Uterus (tissue), 3 donors: ENCODE measurements at regions not wholly inside any gene's neighbourhood (a gene's known extent, or its start where the extent isn't known, plus 50 kb on each side); places are given as distances from the start of the nearest gene placed in this dataset.
"Not testable (repeated sequence)": the region's sequence is repeated elsewhere in the genome, so short reads cannot be mapped to it uniquely, and the experiment has no call there.

Experiments
- DNase-seq, 2 donors: peaks; one replicate each; pipeline ENCODE4 v3.0.0-alpha.2; 2019 to 2020
- H3K27ac ChIP-seq, 2 donors: fragments of 200-600 bp; sonication (generic); 1 replicate in 1 of 2; 2 replicates in 1 of 2; pipeline ENCODE4 v1.5.1; 2016 to 2018
- H3K27me3 ChIP-seq, 2 donors: fragments of 200-600 bp; sonication (generic); one replicate each; pipeline ENCODE4 v1.5.1; 2018 to 2019; ENCODE audit warnings: control low read depth in 1 of 2
- H3K36me3 ChIP-seq, 2 donors: fragments of 200-600 bp; sonication (generic); one replicate each; pipeline ENCODE4 v1.5.1; 2019; ENCODE audit warnings: control low read depth in 1 of 2
- H3K4me1 ChIP-seq, 2 donors: fragments of 200-600 bp; sonication (generic); one replicate each; pipeline ENCODE4 v1.5.1; 2018 to 2019; ENCODE audit warnings: control low read depth in 1 of 2
- H3K4me3 ChIP-seq, 2 donors: fragments of 200-600 bp; sonication (generic); 1 replicate in 1 of 2; 2 replicates in 1 of 2; pipeline ENCODE4 v1.5.1; 2018 to 2019; ENCODE audit warnings: mild to moderate bottlenecking in 1 of 2
- H3K9me3 ChIP-seq, 2 donors: fragments of 200-600 bp; sonication (generic); one replicate each; pipeline ENCODE4 v1.5.1; 2019; ENCODE audit warnings: control low read depth in 1 of 2
- CTCF ChIP-seq, 4 experiments: fragments of 200-600 bp in 2 of 4; fragments of 450-650 bp in 2 of 4; sonication (generic) in 2 of 4; IDR thresholded peaks; one replicate each; pipeline ENCODE4 v1.5.1; 2016 to 2019; ENCODE audit warnings: antibody characterized with exemption in 4 of 4, mild to moderate bottlenecking in 2 of 4, moderate library complexity in 1 of 4
- POLR2A ChIP-seq, 2 donors: fragments of 450-650 bp; IDR thresholded peaks; one replicate each; pipeline ENCODE4 v1.6.1; 2016; ENCODE audit warnings: antibody characterized with exemption in 2 of 2, mild to moderate bottlenecking in 1 of 2, moderate library complexity in 1 of 2
- intact Hi-C: fragments of 100-400 bp; cut with DNase I; formaldehyde crosslinking; loops from one replicate; pipeline ENCODE4 v1.15.1; 2023; ENCODE audit warnings: low total_unique reads
- donor health status: DM: yes; HTN: yes; CAD: no.

DNA sequence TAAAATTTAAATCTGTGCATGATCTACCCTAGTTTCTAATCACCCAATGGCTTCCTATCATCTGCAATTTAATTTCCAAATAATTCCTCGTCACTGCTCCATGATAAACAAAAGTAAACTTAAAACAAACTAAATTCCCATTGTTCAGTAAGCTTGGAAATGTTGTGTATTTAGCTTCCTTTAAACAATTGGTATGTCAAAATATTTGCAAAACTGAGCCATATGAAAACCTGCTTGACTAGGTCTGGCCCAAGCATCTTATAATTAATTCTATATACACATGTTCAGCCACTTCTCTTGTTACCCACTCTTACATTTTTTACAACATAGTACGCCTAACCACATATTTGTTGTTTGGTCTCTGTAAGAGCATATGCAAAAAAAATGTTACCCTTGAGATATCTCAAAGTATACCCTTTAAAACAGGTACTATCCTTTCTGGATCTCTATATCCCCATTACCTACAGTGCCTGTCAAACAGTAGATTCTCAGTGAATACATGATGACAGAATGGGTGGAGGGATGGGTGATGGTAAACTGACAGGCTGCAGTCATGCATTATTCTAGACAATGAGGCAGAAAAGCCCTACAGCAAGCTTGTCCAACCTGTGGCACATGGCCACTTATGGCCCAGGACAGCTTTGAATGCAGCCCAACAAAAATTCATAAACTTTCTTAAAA lies 1277.9 kb upstream of the TENM4 start:
- H3K27me3 ChIP-seq = no peaks in the 10 kb centered on the region
- TF ChIP-seq POLR2A (IDR thresholded peaks at IDR 0.05) (no peak), CTCF (IDR thresholded peaks at IDR 0.05) (no peak)
- no peak overlapping the region for H3K4me3 ChIP-seq
- no peaks in the 10 kb centered on the region for H3K36me3 ChIP-seq
- intact Hi-C loops = no loop called here
- H3K4me1 ChIP-seq = no peaks in the 10 kb centered on the region
- no peak overlapping the region for H3K27ac ChIP-seq
- no peaks in the 10 kb centered on the region for H3K9me3 ChIP-seq
- no peak for DNase-seq

- Histone ChIP-seq H3K36me3 (no peaks in the 10 kb centered on the region), H3K4me1 (no peaks in the 10 kb centered on the region), H3K27me3 (no peaks in the 10 kb centered on the region), H3K27ac (no peak overlapping the region), H3K4me3 (no peak overlapping the region), H3K9me3 (no peaks in the 10 kb centered on the region)
- intact Hi-C loops = no loop called here
- TF ChIP-seq CTCF (IDR thresholded peaks at IDR 0.05) (no peak), POLR2A (IDR thresholded peaks at IDR 0.05) (no peak)
- DNase-seq = no peak
Measured at GRCh38 chr11:80702264-80702663, 1261.4 kb upstream of the TENM4 start.

- H3K36me3 ChIP-seq = no peaks in the 10 kb centered on the region
- no peak overlapping the region for H3K27ac ChIP-seq
- no peaks in the 10 kb centered on the region for H3K4me1 ChIP-seq
- H3K4me3 ChIP-seq = no peak overlapping the region
- TF ChIP-seq POLR2A (IDR thresholded peaks at IDR 0.05) = no peak
- no peak for TF ChIP-seq CTCF (IDR thresholded peaks at IDR 0.05)
- DNase-seq = no peak
- no peaks in the 10 kb centered on the region for H3K9me3 ChIP-seq
- H3K27me3 ChIP-seq = no peaks in the 10 kb centered on the region
- intact Hi-C loops = no loop called here
Measured at GRCh38 chr11:80700386-80700785, 1259.6 kb upstream of the TENM4 start.

DNA sequence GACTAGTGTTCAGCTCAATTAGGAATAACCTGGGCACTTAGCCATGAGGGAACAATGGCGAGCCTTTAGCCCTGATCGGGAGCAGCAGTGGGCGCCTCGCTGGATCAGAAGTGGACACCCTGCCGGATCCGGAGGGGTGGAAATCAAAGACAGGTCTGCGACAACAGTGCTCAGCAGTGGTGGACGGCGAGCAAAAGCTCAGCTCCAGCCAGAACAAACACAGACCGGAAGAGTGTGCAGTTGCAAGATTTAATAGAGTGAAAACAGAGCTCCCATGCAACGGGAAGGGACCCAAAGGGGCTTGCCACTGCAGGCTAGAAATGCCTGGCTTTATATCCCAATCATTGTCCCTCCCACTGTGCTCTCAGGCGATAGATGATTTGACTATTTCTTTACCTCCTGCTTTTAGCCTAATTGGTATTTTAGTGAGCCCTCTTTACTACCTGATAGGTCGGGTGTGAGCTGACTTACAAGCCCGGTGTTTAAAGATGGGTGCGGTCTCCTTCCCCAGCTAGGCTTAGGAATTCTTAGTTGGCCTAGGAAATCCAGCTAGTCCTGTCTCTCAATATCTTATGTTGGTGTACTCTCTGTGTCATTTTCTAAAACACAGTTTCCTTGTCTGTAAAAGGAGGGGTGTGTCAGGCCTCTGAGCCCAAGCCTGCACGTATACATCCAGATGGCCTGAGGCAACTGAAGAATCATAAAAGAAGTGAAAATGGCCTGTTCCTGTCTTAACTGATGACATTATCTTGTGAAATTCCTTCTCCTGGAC lies 1258.8 kb upstream of the TENM4 start:
- H3K9me3 ChIP-seq, H3K27ac ChIP-seq, H3K4me1 ChIP-seq, intact Hi-C loops, H3K4me3 ChIP-seq, H3K36me3 ChIP-seq, H3K27me3 ChIP-seq, DNase-seq: not testable (repeated sequence)

GRCh38 chr11:80698637-80699036 lies 1257.8 kb upstream of the TENM4 start:
- Histone ChIP-seq H3K4me1 (no peaks in the 10 kb centered on the region), H3K4me3 (no peak overlapping the region), H3K27ac (no peak overlapping the region), H3K27me3 (no peaks in the 10 kb centered on the region), H3K9me3 (no peaks in the 10 kb centered on the region), H3K36me3 (no peaks in the 10 kb centered on the region)
- intact Hi-C loops = no loop called here
- TF ChIP-seq CTCF (IDR thresholded peaks at IDR 0.05) = no peak
- no peak for TF ChIP-seq POLR2A (IDR thresholded peaks at IDR 0.05)
- DNase-seq = no peak
